Breast epithelium (tissue), 3 donors: ENCODE measurements at regions not wholly inside any gene's neighbourhood (a gene's known extent, or its start where the extent isn't known, plus 50 kb on each side); places are given as distances from the start of the nearest gene placed in this dataset.
"Not testable (repeated sequence)": the region's sequence is repeated elsewhere in the genome, so short reads cannot be mapped to it uniquely, and the experiment has no call there.

Experiments
- CTCF ChIP-seq, 3 donors: fragments of 450-650 bp; IDR thresholded peaks; one replicate each; pipeline ENCODE4 v1.5.1; 2016 to 2017; ENCODE audit warnings: antibody characterized with exemption in 3 of 3, mild to moderate bottlenecking in 3 of 3, moderate library complexity in 3 of 3
- POLR2A ChIP-seq: fragments of 450-650 bp; IDR thresholded peaks from one replicate; pipeline ENCODE4 v1.6.1; 2016; ENCODE audit warnings: antibody characterized with exemption, mild to moderate bottlenecking, moderate library complexity
- POLR2AphosphoS5 ChIP-seq, 3 donors: sonication (generic); formaldehyde crosslinking; IDR thresholded peaks; one replicate each; pipeline ENCODE4 v1.6.1; 2017; ENCODE audit warnings: antibody characterized with exemption in 3 of 3

GRCh38 chr20:25777241-25777640 is 80.6 kb upstream of the ZNF337 start:
- not testable (repeated sequence) for TF ChIP-seq CTCF (IDR thresholded peaks at IDR 0.05); POLR2A; POLR2AphosphoS5 (IDR thresholded peaks at IDR 0.05)
